Endothelial cell (in vitro differentiated cells): ENCODE measurements at regions not wholly inside any gene's neighbourhood (a gene's known extent, or its start where the extent isn't known, plus 50 kb on each side); places are given as distances from the start of the nearest gene placed in this dataset.

Source experiments
- DNase-seq: peaks from one replicate; pipeline ENCODE4 v3.0.0; 2021; ENCODE audit warnings: low spot score
- H3K27ac Mint-ChIP-seq: one replicate; pipeline ENCODE4 v1.8.0; 2021; ENCODE audit warnings: mixed read lengths, inconsistent platforms; ENCODE audit not compliant: unreplicated experiment
- H3K27me3 Mint-ChIP-seq: one replicate; pipeline ENCODE4 v1.8.0; 2021; ENCODE audit warnings: mild to moderate bottlenecking, moderate library complexity, mixed read lengths, inconsistent platforms; ENCODE audit not compliant: unreplicated experiment
- H3K36me3 Mint-ChIP-seq: one replicate; pipeline ENCODE4 v1.8.0; 2021; ENCODE audit warnings: mild to moderate bottlenecking, low read depth, mixed read lengths, inconsistent platforms; ENCODE audit not compliant: unreplicated experiment
- H3K4me1 Mint-ChIP-seq: one replicate; pipeline ENCODE4 v1.8.0; 2021; ENCODE audit warnings: mild to moderate bottlenecking, mixed read lengths, inconsistent platforms; ENCODE audit not compliant: unreplicated experiment
- H3K4me3 Mint-ChIP-seq: one replicate; pipeline ENCODE4 v1.8.0; 2021; ENCODE audit warnings: mild to moderate bottlenecking, mixed read lengths, inconsistent platforms; ENCODE audit not compliant: unreplicated experiment
- H3K9me3 Mint-ChIP-seq: one replicate; pipeline ENCODE4 v1.8.0; 2021; ENCODE audit warnings: mixed read lengths, inconsistent platforms; ENCODE audit not compliant: unreplicated experiment
- CTCF ChIP-seq: fragments of 200-600 bp; sonication (generic); IDR thresholded peaks from one replicate; pipeline ENCODE4 v1.5.0; 2021; ENCODE audit warnings: antibody characterized with exemption; ENCODE audit not compliant: unreplicated experiment

GRCh38 chr7:128190051-128190647, 50.9 kb upstream of the LEP start:
- peaks cover 5% of the 10 kb centered on the region for H3K27me3 Mint-ChIP-seq
- no peak overlapping the region for H3K4me3 Mint-ChIP-seq
- peaks cover 5% of the 10 kb centered on the region for H3K36me3 Mint-ChIP-seq
- TF ChIP-seq CTCF, result no peak
- no peak for DNase-seq
- peaks cover 3% of the 10 kb centered on the region for H3K4me1 Mint-ChIP-seq
- no peak overlapping the region for H3K27ac Mint-ChIP-seq
- H3K9me3 Mint-ChIP-seq, result peaks cover 8% of the 10 kb centered on the region

- H3K4me1 Mint-ChIP-seq, result peaks cover 2% of the 10 kb centered on the region
These were observed 49.8 kb upstream of the LEP start for GRCh38 chr7:128191136-128191844.

More at GRCh38 chr7:128191136-128191844, 49.8 kb upstream of the LEP start:
- Mint-ChIP-seq H3K9me3 (peaks cover 8% of the 10 kb centered on the region), H3K4me3 (no peak overlapping the region), H3K27ac (no peak overlapping the region), H3K27me3 (peaks cover 5% of the 10 kb centered on the region), H3K36me3 (peaks cover 5% of the 10 kb centered on the region)
- DNase-seq, result no peak
- TF ChIP-seq CTCF, result no peak
